ENCODE measurements at regions not wholly inside any gene's neighbourhood (a gene's known extent, or its start where the extent isn't known, plus 50 kb on each side); places are given as distances from the start of the nearest gene placed in this dataset.
"Not testable (repeated sequence)": the region's sequence is repeated elsewhere in the genome, so short reads cannot be mapped to it uniquely, and the experiment has no call there.

DNA sequence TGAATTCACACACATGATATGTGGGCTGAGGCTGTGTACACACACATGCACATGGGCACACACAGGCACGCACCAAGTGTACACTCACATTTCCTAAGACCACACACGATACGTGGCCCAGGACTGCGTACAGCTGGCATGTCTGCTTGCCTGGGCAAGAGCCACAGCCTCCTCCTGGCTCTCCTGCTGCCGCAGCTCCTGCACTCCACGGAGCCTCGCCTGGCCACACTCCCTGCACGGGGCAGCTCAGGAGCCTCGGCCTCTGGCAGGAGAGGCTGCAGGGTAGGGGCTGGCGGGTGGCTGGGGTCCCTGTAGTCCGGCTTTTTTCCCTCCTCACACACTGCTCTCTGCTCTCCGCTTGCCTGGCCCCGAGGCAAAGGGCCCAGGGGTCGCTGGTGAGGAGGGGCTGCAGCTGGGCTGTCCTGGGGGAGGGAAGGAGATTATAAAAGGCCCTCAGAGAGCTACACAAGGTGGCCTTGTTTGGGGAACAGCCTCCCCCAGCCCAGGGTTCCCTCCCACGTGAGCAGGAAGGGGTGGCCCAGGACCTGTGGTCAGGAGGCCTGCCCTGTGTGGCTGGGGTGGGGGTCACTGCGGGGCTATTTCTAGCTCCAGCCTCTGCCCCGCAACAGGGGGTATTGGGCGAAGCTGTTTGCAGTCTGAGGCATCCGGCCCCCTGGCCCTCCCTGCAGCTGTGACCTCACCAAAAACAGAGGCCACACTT is 89.0 kb upstream of the SFSWAP start:
- DNase-seq: peak; percentile 60 to 98 (median 86)
- intact Hi-C loops (cut with DNase I): no loop called here

DNA sequence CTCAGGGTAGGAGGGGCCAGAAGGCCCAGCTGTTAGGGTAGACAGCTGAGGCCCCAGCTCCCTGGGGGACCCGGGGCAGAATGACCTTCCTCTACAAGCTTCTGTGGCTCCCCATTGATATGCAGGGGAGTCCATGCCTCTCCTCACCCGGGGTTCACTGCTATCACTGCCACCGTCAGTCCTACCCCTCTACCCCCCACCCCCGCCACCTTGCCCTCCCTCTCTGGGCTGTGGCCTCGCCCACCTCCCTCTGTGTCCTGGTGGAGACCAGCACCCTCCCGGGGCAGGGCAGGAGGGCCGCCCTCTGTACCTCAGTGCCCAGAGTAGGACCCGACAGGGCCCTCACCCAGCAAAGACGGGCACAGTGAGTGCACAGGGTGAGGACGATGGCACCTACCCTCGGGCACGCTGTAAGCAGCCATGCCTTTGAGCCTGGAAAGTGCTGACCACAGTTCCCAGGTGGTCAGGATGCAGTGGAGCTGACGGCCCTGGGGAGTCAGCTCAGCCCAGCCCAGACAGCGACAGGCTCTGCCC is 88.4 kb upstream of the SFSWAP start:
- DNase-seq: peak in 2 of 10 donors; percentile 49 to 85
- intact Hi-C loops (cut with DNase I): no loop called here

GRCh38 chr12:131623404-131624368 is 87.2 kb upstream of the SFSWAP start:
- peak in 3 of 10 donors; percentile 55 to 71 (median 61) for DNase-seq
- intact Hi-C loops (cut with DNase I): not testable (repeated sequence)

DNA sequence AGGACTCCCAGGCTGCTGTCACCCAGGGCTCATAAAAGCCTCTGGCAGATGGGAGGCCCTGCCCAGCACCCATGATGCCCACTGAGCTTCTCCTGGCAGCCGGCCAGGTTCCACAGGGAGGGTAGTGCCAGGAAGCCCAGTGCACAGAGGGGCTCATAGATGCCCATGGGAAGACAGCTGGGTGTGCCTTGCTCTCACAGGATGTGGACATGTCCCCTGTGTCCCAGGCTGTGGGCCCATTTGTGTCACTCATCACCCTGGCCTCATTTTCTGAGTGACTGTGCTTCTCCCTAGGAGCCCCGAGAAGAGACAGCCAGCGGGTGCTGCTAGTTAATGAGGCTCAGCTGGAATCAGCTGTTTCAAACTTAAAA is 86.5 kb upstream of the SFSWAP start:
- DNase-seq: peak in 6 of 10 donors; percentile 38 to 93 (median 74)

DNA sequence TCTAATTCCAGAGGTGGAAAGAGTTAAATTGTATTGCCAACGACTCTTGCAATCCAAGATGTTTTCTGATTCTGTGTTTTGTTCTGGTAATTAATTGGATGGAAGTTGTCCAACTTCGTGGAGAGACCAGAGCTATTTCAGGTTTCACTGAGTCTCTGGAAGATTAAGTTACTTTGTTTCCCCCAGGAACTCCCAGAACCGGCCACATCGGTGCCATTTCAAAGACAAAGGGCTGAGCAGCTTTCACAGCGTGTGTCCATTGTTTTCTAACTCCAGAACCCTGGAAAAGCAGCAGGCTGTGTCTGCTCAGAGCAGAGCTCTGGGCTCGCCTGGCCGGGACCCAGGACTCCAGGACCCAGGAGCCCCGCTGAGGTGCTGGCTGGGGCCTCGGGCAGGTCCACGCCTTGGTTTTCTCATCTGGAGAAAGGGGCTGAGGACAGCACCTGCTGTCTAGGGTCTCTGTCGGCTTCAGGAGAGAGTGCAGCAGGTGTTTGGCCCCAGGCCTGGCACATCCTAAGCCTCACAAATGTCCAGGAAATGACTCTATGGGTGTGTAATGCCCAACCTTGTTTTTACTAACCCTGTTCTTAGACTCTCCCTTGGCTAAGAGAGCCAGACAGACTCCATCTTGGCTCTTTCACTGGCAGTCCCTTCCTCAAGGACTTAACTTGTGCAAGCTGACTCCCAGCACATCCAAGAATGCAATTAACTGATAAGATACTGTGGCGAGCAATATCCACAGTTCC is 86.0 kb upstream of the SFSWAP start:
- intact Hi-C loops (cut with DNase I): not testable (repeated sequence)

More for the DNA sequence above, 86.5 kb upstream of the SFSWAP start:
- intact Hi-C loops (cut with DNase I): not testable (repeated sequence)

GRCh38 chr12:131625966-131626722 is 84.7 kb upstream of the SFSWAP start:
- DNase-seq: peak in 3 of 10 donors; percentile 62 to 71 (median 70)
- intact Hi-C loops (cut with DNase I): not testable (repeated sequence)

More for the DNA sequence above, 86.0 kb upstream of the SFSWAP start:
- peak in 3 of 10 donors; percentile 39 to 84 (median 64) for DNase-seq

DNA sequence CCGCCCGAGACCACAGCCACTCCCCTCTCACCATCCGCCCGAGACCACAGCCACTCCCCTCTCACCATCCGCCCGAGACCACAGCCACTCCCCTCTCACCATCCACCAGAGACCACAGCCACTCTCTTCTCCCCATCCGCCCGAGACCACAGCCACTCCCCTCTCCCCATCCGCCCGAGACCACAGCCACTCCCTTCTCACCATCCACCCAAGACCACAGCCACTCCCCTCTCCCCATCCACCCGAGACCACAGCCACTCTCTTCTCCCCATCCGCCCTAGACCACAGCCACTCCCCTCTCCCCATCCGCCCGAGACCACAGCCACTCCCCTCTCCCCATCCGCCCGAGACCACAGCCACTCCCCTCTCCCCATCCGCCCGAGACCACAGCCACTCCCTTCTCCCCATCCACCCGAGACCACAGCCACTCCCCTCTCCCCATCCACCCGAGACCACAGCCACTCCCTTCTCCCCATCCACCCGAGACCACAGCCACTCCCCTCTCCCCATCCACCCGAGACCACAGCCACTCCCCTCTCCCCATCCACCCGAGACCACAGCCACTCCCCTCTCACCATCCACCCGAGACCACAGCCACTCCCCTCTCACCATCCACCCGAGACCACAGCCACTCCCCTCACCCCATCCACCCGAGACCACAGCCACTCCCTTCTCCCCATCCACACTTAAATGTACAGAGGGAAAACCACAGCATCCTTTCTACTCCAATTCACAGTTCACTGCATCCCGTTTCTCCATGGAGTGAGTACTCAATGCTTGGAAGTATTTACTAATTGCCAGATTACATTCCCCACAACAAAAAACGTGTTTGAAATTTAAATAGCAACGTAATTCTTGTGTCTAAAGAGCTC is 83.5 kb upstream of the SFSWAP start:
- intact Hi-C loops (cut with DNase I): not testable (repeated sequence)
- DNase-seq: peak in 2 of 10 donors; percentile 20 to 31

GRCh38 chr12:131628023-131628740 is 82.7 kb upstream of the SFSWAP start:
- DNase-seq: peak in 1 of 10 donors; percentile 83
- intact Hi-C loops (cut with DNase I): no loop called here

GRCh38 chr12:131628766-131629448 is 82.0 kb upstream of the SFSWAP start:
- intact Hi-C loops (cut with DNase I): no loop called here
- DNase-seq: peak in 2 of 10 donors; percentile 59 to 84

DNA sequence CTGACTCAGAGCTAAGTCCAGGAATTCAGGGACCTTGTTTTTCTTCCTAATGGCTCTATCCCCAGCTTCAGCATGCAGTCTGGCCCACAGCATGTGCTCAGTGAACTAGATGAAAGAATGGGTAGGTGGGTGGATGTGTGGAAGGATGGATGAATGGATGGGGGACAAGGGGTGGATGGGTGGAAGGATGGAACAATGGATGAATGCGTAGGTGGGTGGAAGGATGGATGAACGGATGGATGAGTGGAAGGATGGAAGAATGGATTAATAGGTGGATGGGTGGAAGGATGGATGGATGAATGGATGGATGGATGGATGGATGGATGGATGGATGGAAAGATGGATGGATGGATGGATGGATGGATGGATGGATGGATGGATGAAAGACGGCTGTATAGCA is 79.7 kb upstream of the SFSWAP start:
- intact Hi-C loops (cut with DNase I): no loop called here
- no peak for DNase-seq

- peak in 1 of 10 donors; percentile 35 for DNase-seq
- intact Hi-C loops (cut with DNase I): not testable (repeated sequence)
Observed at GRCh38 chr12:131631889-131632651, 78.8 kb upstream of the SFSWAP start.

DNA sequence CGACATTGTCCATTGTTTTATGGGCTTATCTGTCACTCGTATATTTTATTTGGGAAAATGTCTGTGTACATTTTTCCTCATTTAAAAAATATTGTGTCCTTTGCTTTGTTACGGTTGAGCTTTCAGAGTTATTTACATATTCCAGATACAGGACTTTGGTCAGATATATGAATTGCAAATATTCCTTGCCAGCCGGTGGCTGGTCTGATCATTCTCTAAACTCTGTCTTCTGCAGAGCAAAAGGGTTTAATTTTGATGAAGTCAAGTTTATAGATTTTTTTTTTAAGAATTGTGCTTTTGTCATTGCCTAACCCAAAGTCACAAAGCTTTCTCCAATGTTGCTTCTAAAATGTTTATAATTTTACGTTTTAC is 78.3 kb upstream of the SFSWAP start:
- peak in 1 of 10 donors; percentile 7 for DNase-seq
- intact Hi-C loops (cut with DNase I): not testable (repeated sequence)

DNA sequence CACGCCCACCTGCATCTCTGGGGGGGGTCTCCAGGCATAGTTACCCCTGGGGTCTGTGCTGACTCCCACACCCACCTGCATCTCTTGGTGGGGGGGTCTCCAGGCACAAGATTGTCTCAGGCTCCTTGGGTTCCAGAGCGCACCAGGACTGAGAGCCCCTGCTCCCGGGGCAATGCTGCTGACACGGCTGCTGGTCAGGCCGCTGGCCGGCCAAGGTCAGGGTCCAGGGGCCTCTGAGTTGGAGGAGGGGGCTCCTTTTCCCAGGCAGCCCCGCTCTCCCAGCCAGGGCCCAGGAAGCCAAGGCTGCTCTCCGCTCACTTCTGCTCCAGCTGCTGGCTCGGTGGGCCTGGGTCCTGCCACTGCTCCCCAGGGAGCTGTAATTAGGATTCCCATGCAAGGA is 77.3 kb upstream of the SFSWAP start:
- intact Hi-C loops (cut with DNase I): not testable (repeated sequence)
- peak in 1 of 10 donors; percentile 48 for DNase-seq

DNA sequence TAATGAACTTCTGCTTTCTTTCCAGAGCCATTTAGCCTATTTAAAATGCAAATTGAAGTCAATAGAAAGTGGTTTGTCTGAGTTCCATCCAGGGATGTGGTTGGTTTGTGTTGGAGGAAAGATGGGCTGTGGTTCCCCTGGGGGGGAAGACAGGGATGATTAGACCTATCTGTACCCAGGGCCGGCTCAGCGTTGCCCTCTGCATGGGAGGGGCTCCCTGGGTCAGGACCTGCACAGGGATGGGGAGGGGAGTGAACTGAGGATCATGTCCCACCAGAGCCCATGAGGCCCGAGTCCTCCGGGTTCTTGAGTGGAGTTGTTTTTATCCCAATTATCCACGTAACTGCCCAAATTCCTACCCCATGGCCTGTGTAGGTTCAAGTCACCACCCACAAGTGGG is 76.9 kb upstream of the SFSWAP start:
- intact Hi-C loops (cut with DNase I): no loop called here

GRCh38 chr12:131635012-131635411 is 75.9 kb upstream of the SFSWAP start:
- intact Hi-C loops (cut with DNase I): not testable (repeated sequence)

More for the DNA sequence above, 76.9 kb upstream of the SFSWAP start:
- peak in 1 of 10 donors; percentile 43 for DNase-seq

DNA sequence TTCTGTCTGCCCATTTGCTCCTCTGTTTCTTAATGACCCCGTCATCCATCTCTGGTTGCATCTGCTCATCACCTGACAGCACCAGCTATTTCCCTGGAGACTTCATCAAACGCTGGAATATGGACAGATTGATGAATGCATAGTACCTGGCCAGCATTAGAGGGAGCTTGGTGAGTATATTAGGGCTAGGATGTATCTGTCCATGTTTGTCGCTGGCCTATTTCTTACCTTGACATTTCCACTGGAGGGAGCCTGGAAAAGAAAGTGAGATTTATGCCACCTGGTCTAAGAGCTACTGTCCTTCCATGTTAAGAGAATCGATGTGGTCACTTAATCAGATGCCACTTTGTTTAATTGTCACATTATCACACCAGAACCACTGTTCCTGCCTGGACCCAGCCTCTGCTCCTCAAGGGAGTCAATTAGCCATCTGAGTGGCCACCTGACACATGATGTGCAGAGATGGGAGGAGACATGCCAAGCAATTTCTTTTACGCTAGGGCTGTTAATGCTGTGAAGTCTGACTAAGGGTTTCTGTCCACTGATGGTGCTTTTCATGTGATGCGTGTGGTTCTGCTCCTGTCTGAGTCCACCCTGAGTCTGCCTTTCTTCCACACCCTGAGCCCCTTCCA is 75.3 kb upstream of the SFSWAP start:
- no peak for DNase-seq
- intact Hi-C loops (cut with DNase I): no loop called here

More at GRCh38 chr12:131635012-131635411, 75.9 kb upstream of the SFSWAP start:
- DNase-seq: not testable (repeated sequence)
